ENCODE measurements at regions not wholly inside any gene's neighbourhood (a gene's known extent, or its start where the extent isn't known, plus 50 kb on each side); places are given as distances from the start of the nearest gene placed in this dataset.
A peak's percentile ranks its signal among the peaks of the same experiment; 100 is the strongest.

DNA sequence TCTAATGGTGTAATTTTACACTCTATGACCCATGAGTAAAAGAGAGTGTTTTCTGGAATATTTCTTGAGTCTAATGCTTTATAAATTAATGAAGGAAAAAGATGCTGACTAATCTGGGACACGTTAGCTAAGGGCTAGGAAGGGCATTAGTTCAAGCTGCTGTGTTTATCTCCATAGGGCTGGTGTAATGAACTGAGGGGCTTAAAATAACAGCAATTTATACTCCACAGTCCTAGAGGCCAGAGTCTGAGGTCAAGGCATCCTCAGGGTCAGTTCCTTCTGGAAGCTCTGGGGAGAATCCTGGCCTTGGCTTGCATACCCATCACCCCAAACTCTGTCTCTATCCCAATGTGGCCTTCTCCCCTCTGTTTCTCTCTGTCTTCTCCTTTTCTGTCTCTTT lies 105.2 kb upstream of the PFKP start (continued):
- no peak for TF ChIP-seq REST (IDR thresholded peaks at IDR 0.05; ENCODE audit: unreplicated experiment)
- TF ChIP-seq ZNF331 (CRISPR knock-in tag; IDR thresholded peaks at IDR 0.05; ENCODE audit: low read depth), result no peak
- TF ChIP-seq ZNF462 (CRISPR knock-in tag; IDR thresholded peaks at IDR 0.05), result no peak

DNA sequence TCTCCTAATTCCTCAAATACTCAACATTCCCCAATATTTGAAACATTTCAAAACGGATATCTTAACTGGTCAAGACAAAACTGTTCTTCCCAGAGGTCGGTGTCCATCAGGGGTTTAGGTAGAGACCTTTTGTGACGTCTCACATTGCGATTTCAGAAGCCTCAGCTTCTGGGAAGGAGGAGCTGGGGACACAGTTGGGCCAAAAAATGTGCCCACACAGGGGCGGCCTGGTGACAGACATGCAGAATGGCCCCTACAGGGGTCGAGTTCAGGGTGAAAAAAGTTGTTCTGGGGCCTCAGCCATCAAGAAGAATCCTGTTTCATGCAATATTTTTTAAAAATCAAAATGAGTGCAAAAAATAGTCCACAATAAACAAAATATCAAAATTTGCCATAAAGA lies 108.7 kb upstream of the PFKP start:
- Histone ChIP-seq H4K20me1 (replicated peaks; ENCODE audit: insufficient read depth) (no peaks in the 10 kb centered on the region), H3K4me2 (no peak overlapping the region), H3K9me2 (ENCODE audit: insufficient read depth) (peaks cover 20% of the 10 kb centered on the region), H3K79me2 (replicated peaks; ENCODE audit: insufficient read depth) (no peaks in the 10 kb centered on the region), H3F3A (replicated peaks; ENCODE audit: low read depth) (no peaks in the 10 kb centered on the region), H3K4me3 (no peak overlapping the region), H3K36me3 (ENCODE audit: insufficient read depth) (no peaks in the 10 kb centered on the region), H2AFZ (peak overlapping the region; percentile 88; the same call in 1 of the 2 replicates), H3K27me3 (ENCODE audit: insufficient read depth) (no peaks in the 10 kb centered on the region), H3K4me1 (ENCODE audit: insufficient read depth) (peaks cover 7% of the 10 kb centered on the region), H3K27ac (ENCODE audit: low read depth) (no peak overlapping the region)
- H3K27ac Mint-ChIP-seq, result no peak overlapping the region
- peaks cover 8% of the 10 kb centered on the region for H3K4me1 Mint-ChIP-seq
- ATAC-seq (no peak), DNase-seq (ENCODE audit: low spot score) (no peak)
- H3K36me3 Mint-ChIP-seq (ENCODE audit: low read depth), result peaks cover 34% of the 10 kb centered on the region
- peaks cover 33% of the 10 kb centered on the region for H3K9me3 Mint-ChIP-seq
- peaks cover 5% of the 10 kb centered on the region for H3K27me3 Mint-ChIP-seq (ENCODE audit: insufficient read depth, low read depth, poor library complexity)
- no peak overlapping the region for H3K4me3 Mint-ChIP-seq
- TF ChIP-seq REST (IDR thresholded peaks at IDR 0.05; ENCODE audit: unreplicated experiment) (no peak), ZNF331 (CRISPR knock-in tag; IDR thresholded peaks at IDR 0.05; ENCODE audit: low read depth) (no peak), EZH2phosphoT487 (IDR thresholded peaks at IDR 0.05; ENCODE audit: unreplicated experiment) (no peak), STAT1 (IDR thresholded peaks at IDR 0.05; ENCODE audit: unreplicated experiment) (no peak), NANOG (IDR thresholded peaks at IDR 0.05; ENCODE audit: borderline replicate concordance) (no peak), CREB1 (CRISPR knock-in tag; IDR thresholded peaks at IDR 0.05; ENCODE audit: low read depth) (no peak), ZNF114 (CRISPR knock-in tag; IDR thresholded peaks at IDR 0.05) (no peak)
